ENCODE measurements at regions not wholly inside any gene's neighbourhood (a gene's known extent, or its start where the extent isn't known, plus 50 kb on each side); places are given as distances from the start of the nearest gene placed in this dataset.

DNA sequence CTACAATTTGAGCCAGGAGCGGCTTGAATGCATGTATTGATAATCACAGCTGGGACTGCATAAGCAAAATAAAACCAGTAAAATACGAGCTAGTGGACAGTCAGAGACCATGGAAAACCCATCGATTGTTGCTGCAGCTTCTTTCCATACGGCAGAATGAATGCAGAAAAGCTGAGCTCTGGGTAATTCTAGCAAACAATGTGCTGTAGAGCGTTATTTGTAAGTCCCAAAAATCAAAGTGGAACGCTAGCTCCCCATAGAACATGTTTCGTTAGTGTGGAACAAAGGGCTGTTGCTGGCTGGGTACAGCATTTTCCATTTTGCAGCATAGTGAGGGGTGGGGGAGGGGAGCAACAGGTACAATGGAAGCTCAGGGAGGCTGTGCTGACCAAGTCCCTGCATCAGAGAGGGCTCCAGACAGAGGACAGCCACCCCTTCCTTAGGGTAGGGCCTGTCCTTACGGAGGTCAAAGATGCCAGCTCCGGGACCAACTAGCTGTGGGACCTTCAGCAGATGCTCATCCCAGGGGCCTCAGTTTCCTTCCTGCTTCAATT is 74.1 kb downstream of the BOD1L2 start:
- no peaks in the 10 kb centered on the region for H3K4me1 Mint-ChIP-seq (ENCODE audit: low read depth in 2 of 2)
- peaks cover 0 to 3% of the 10 kb centered on the region in 2 donors for H3K27me3 Mint-ChIP-seq
- H3K9me3 Mint-ChIP-seq = no peaks in the 10 kb centered on the region
- H3K36me3 Mint-ChIP-seq = no peaks in the 10 kb centered on the region
- DNase-seq (ENCODE audit: low spot score) (no peak), ATAC-seq (no peak)
- no peak overlapping the region for H3K27ac Mint-ChIP-seq
- no peak overlapping the region for H3K4me3 Mint-ChIP-seq

DNA sequence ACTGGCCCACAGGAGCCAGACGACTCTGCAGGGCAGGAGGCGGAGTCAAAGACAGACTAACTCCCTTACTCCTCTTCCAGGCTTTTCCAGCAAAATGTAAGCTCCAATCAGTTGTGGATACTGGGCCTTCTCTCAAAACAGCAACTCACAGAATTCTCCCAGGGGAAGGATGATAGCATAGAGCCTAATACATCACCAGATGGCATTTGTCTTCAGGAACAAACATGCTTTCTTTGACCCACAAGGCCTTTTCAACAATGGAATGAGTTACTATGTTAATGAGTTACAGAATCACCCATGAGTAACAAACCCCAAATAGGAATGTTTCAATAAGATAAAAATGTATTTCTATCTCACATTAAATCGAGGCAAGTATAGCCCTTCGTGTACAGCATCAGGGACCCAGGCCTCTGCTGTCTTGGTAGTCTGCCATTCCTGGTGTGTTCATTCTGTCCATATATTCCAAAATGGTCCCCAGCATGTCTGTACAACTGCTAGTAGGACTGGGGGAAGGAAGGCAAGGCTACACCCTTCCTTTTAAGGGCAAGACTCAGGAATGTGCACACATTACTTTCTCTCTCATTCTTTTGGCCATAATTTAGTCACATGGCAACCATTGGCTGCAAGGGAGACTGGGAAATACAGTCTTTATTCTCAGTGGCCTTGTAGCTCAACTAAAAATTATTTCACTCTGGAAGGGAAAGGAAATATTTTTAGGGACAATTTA is 76.4 kb downstream of the BOD1L2 start:
- H3K36me3 Mint-ChIP-seq = peaks cover under 1% of the 10 kb centered on the region
- peaks cover 0 to 13% of the 10 kb centered on the region in 2 donors for H3K27me3 Mint-ChIP-seq
- ATAC-seq = no peak
- H3K4me3 Mint-ChIP-seq = no peak overlapping the region
- peaks cover under 1% of the 10 kb centered on the region for H3K9me3 Mint-ChIP-seq
- no peak overlapping the region for H3K27ac Mint-ChIP-seq
- DNase-seq (ENCODE audit: low spot score) = no peak
- H3K4me1 Mint-ChIP-seq (ENCODE audit: low read depth in 2 of 2) = no peaks in the 10 kb centered on the region

DNA sequence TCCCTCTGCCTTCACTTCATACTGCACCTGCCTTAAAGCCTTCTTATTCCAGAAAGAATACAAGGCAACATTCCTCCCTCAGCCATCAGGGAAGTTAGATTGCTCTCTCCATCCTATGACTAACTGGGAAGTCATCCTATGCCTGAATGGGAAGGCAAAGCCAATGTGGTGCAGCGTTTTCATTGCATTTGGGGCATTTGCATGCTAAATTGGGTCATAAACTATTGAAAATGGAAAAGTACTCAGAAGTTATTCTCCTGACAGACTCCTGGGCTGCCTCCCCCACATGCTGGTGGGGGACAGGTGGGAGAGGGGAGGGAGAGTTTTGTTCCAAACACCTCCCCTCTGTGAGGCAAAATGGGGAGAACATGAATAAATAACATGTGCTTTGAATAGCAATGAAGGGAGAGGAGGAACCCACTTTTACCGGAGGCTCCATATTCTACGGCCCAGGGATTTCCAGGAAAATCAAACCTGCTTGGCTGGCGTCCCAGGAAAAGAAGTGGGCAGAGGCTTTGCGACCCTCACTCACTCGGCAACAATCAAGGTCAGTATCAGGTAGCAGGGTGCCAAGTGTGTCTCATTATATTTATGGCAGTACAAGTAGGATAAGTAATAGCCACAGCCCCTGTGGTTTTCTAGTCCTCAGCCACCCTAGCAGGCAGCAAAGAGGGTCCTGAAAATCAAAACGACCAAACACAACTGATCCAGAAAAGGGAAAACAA is 84.1 kb downstream of the BOD1L2 start:
- Mint-ChIP-seq H3K9me3 (peaks cover 12% of the 10 kb centered on the region), H3K4me1 (ENCODE audit: low read depth in 2 of 2) (no peaks in the 10 kb centered on the region), H3K27ac (no peak overlapping the region), H3K4me3 (no peak overlapping the region), H3K27me3 (peaks cover 5 to 16% of the 10 kb centered on the region in 2 donors), H3K36me3 (peaks cover 6% of the 10 kb centered on the region)
- ATAC-seq = no peak
- no peak for DNase-seq (ENCODE audit: low spot score)

DNA sequence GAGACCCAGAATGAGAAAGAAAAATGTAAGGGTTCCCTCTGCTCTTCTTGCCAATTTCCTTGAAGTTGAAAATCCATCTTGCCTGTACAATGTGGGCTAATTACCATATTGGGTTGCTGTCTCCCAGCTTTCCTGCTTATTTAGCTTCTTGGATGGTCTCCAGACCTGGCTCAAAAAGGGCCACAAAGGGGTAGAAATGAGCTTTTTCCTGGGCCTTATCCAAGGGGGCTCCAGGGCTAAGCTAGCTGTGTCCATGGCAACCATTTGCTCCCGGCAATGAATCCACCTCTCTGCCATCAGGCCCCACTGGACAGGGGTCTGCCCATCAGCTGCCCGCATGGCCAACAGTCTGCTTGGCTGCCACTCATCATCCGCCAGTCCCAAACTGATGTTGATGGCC is 85.0 kb downstream of the BOD1L2 start:
- Mint-ChIP-seq H3K36me3 (peaks cover 6% of the 10 kb centered on the region), H3K4me3 (no peak overlapping the region), H3K9me3 (peaks cover 12% of the 10 kb centered on the region), H3K27ac (no peak overlapping the region), H3K27me3 (peaks cover 5 to 8% of the 10 kb centered on the region in 2 donors), H3K4me1 (ENCODE audit: low read depth in 2 of 2) (no peaks in the 10 kb centered on the region)
- DNase-seq (ENCODE audit: low spot score) (no peak), ATAC-seq (no peak)

DNA sequence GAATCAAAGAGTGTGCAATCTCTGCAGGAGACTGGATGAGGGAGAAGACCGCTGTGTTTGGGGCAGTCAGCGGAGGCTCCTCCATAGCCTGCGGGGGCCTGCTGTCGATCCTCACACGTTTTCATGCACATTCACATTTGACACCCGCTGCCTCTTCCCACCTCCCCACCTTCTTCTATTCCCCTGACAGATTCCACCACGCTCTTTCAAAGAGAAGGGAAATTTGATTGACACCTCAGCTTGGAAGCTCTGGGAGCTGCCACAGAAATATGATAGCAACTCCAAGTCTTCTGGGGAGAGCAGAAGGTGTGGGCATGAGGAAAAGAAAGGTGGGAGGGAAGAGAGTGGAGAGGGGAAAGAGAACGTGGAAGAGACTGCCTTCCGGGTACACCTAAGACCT is 87.5 kb downstream of the BOD1L2 start:
- Mint-ChIP-seq H3K4me1 (ENCODE audit: low read depth in 2 of 2) (no peaks in the 10 kb centered on the region), H3K27me3 (peaks cover 0 to 5% of the 10 kb centered on the region in 2 donors), H3K27ac (no peak overlapping the region), H3K36me3 (no peaks in the 10 kb centered on the region), H3K9me3 (peaks cover 8% of the 10 kb centered on the region), H3K4me3 (no peak overlapping the region)
- peak in 1 of 2 donors; percentile 36 for ATAC-seq
- no peak for DNase-seq (ENCODE audit: low spot score)

DNA sequence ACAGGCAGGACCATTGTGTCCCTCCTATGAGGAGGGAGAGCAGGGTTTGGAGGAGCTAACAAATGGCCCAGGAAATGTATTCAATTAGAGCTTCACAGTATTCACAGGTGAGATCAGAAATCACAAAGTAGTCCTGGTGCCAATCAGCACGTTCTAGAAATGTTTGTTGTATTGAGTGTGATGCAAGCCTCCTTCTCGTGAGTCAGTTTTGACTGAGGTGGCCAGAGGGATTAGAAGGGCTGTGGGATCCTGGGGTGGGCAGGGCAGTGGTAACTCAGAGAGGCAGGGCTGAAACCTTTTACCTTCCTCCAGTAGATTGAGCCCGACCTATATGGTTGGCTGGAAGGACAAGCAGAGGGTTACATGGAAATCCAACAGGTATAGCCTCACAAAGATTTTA is 95.0 kb downstream of the BOD1L2 start:
- Mint-ChIP-seq H3K4me1 (ENCODE audit: low read depth in 2 of 2) (no peaks in the 10 kb centered on the region), H3K27ac (no peak overlapping the region), H3K36me3 (no peaks in the 10 kb centered on the region)

DNA sequence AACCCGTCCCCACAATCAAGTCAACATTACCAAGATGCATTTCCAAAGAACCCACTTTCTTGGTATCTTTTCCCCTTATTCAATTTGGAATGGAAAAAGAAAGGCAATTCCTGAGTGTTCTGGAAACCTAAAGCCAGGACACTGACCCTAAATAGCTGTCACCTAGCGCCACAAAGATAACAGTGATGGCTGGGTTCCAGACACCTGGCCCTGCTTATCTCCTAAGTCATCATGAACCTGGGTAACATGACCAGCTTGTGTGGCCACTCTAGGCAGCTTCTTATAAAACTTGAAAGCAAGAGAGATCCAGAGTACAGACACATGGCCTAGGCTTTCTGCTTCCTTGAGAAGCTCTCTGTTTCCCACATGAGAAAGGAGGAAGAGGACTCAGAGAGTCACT is 95.4 kb downstream of the BOD1L2 start:
- ATAC-seq = no peak
- no peaks in the 10 kb centered on the region for H3K4me1 Mint-ChIP-seq (ENCODE audit: low read depth in 2 of 2)

More for the DNA sequence above, 95.0 kb downstream of the BOD1L2 start:
- Mint-ChIP-seq H3K9me3 (peaks cover 5% of the 10 kb centered on the region), H3K4me3 (no peak overlapping the region), H3K27me3 (peaks cover 4 to 11% of the 10 kb centered on the region in 2 donors)
- ATAC-seq = no peak
- no peak for DNase-seq (ENCODE audit: low spot score)

DNA sequence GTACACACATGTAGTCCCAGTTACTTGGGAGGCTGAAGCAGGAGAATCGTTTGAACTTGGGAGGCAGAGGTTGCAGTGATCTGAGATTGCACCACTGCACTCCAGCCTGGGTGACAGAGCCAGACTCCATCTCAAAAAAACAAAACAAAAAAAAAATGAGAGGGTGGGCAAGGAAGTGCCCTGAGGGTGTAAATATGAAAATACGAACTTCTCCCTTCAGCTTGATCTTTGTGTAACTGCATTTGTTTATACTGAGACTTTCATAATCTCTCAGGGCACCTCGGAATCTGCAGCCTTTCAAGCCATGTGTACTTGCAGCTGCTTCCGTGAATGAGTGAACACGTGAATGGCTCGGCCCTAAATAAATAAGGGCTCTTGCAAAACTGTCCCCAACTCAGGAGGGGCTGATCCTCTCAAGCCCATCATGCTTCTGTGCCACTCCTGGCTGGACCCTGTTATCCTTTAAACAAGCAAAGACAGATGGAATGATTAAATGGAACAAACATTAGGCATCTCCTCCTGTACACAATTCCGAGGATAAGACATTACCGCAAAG is 96.8 kb downstream of the BOD1L2 start:
- Mint-ChIP-seq H3K36me3 (no peaks in the 10 kb centered on the region), H3K4me3 (no peak overlapping the region), H3K9me3 (peaks cover 5% of the 10 kb centered on the region), H3K27me3 (peaks cover 4 to 11% of the 10 kb centered on the region in 2 donors), H3K27ac (no peak overlapping the region), H3K4me1 (ENCODE audit: low read depth in 2 of 2) (no peaks in the 10 kb centered on the region)
- DNase-seq (ENCODE audit: low spot score) (no peak), ATAC-seq (no peak)

More for the DNA sequence above, 95.4 kb downstream of the BOD1L2 start:
- H3K27ac Mint-ChIP-seq = no peak overlapping the region
- DNase-seq (ENCODE audit: low spot score) = no peak
- peaks cover 5% of the 10 kb centered on the region for H3K9me3 Mint-ChIP-seq
- no peaks in the 10 kb centered on the region for H3K36me3 Mint-ChIP-seq
- H3K4me3 Mint-ChIP-seq = no peak overlapping the region
- peaks cover 4 to 11% of the 10 kb centered on the region in 2 donors for H3K27me3 Mint-ChIP-seq

DNA sequence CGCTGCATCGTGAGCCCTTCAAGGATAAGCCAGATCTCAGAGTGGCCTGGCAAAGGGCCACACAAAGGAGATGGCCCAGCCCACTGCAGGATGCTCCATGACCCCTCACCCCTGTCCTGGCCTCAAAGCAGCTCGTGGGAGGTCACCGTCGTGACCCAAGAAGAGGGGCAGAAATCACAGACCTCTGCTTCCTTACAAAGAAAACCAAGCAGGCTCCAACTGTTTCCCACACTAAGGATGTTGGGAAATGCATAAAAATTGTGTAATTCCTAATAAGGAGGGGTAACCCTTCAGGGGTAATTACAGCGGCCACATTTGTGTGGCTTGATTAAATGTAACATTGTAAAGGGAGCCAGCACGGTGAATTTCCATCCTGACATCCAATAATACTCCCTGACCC is 102.3 kb downstream of the BOD1L2 start:
- Mint-ChIP-seq H3K4me3 (no peak overlapping the region), H3K36me3 (no peaks in the 10 kb centered on the region), H3K27me3 (peaks cover 0 to 7% of the 10 kb centered on the region in 2 donors), H3K27ac (no peak overlapping the region), H3K9me3 (no peaks in the 10 kb centered on the region), H3K4me1 (ENCODE audit: low read depth in 2 of 2) (no peaks in the 10 kb centered on the region)
- DNase-seq (ENCODE audit: low spot score) = no peak
- ATAC-seq = no peak

DNA sequence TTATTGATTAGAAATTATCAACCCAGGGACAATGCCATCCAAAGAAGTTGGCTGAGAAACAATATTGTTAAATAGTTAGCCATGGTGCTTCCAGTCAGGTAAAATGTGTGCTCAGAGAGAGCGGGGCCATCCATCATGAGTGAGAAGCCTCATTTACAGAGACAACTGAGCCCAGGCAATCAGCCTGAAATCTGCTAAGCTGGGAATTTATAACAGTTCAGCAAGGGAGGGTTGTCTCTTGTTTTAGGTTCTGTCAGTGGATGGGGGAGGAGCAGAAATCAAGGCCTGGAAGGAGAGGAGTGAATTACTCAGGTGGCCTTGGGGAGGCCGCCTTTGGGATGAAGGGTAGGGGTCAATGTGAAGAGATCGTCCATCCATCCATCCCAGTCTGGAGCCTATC is 102.5 kb upstream of the ST8SIA3 start:
- Mint-ChIP-seq H3K9me3 (no peaks in the 10 kb centered on the region), H3K4me3 (no peak overlapping the region), H3K27me3 (peaks cover 0 to 7% of the 10 kb centered on the region in 2 donors), H3K27ac (no peak overlapping the region), H3K36me3 (no peaks in the 10 kb centered on the region), H3K4me1 (ENCODE audit: low read depth in 2 of 2) (no peaks in the 10 kb centered on the region)
- ATAC-seq (no peak), DNase-seq (ENCODE audit: low spot score) (no peak)

DNA sequence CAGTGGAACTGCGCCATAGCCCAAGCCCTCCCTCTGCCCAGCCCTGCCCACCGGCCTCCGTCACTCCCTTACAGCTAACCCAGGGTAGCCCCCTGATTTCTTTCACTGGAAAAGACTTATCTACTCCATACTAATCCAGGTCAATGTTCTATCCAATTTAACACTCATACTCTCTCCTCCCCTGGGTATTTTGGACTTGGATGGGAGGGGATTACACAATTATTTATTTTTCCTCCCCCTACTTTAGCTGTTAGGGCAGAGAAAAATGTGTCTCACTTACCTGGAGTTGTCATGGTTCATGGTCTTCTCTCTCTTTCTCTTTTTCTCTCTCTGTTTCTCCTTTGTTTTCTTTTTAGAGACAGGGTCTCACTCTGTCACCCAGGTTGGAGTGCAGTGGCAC is 100.6 kb upstream of the ST8SIA3 start:
- Mint-ChIP-seq H3K27ac (no peak overlapping the region), H3K27me3 (peaks cover 0 to 7% of the 10 kb centered on the region in 2 donors), H3K4me1 (ENCODE audit: low read depth in 2 of 2) (no peaks in the 10 kb centered on the region), H3K36me3 (no peaks in the 10 kb centered on the region), H3K4me3 (no peak overlapping the region), H3K9me3 (no peaks in the 10 kb centered on the region)
- ATAC-seq = no peak
- DNase-seq (ENCODE audit: low spot score) = no peak

DNA sequence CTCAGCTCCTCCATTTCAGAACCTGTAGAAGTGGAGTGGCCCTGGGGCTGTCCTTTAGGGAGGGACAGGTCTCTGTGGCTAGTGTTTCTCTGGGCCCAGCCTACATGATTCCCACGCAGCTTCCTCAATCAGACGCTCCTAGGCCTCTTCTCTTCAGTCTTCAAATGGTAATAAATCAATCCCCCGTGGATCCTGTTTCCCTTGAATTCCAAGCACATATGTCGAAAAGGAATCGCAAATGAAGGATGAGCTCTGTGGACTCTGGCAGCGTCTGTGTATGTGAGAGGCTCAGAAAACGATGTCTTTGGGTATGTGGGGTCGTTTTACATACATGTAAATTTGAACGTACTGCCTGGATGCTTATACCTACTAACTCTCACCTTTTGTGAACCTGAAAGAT is 98.5 kb upstream of the ST8SIA3 start:
- no peak for DNase-seq (ENCODE audit: low spot score)
- Mint-ChIP-seq H3K27me3 (peaks cover 0 to 7% of the 10 kb centered on the region in 2 donors), H3K4me1 (ENCODE audit: low read depth in 2 of 2) (no peaks in the 10 kb centered on the region), H3K9me3 (peaks cover 5% of the 10 kb centered on the region), H3K27ac (no peak overlapping the region), H3K36me3 (no peaks in the 10 kb centered on the region), H3K4me3 (no peak overlapping the region)
- no peak for ATAC-seq

DNA sequence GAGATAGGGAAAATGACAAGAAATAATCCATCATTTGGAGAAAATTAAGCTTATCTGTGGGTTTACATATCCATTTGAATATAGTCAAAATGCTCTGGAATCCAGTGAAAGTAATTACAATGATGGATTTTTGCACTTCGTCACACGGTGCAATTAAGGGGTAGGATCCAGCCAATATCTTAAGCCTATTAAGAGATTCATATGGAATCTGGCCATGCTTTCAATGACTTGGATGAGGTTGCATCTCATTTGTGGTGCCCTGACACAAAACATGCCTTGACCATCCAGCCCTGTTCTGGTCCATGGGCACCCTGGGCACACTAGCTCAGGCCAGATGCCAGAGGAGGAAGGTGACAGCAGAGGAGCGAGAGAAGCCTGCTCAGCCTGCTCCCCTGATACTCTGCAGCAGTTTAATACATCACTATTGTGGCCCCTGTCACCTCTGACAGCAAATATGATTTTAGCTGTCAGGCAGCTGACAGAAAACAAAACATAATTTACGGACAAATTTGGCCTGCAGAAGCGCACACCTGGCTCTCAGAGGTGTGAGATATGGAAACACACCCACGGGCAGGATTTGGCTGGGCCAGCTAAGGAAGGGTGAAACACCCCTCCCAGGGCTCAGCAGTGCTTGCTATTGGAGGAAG is 94.1 kb upstream of the ST8SIA3 start:
- Mint-ChIP-seq H3K4me1 (ENCODE audit: low read depth in 2 of 2) (no peaks in the 10 kb centered on the region), H3K36me3 (no peaks in the 10 kb centered on the region), H3K27me3 (peaks cover 0 to 6% of the 10 kb centered on the region in 2 donors), H3K4me3 (no peak overlapping the region), H3K27ac (no peak overlapping the region), H3K9me3 (peaks cover 6% of the 10 kb centered on the region)
- ATAC-seq = no peak
- no peak for DNase-seq (ENCODE audit: low spot score)

All from natural killer cell treated with Interleukin-12 subunit alpha and Interleukin-12 subunit beta and Interleukin-15 and Interleukin-18, amount 100 ng/mL, for 72 hours (primary cell).